NB4 (cell line): ENCODE measurements at regions not wholly inside any gene's neighbourhood (a gene's known extent, or its start where the extent isn't known, plus 50 kb on each side); places are given as distances from the start of the nearest gene placed in this dataset.

Source experiments
- DNase-seq: peaks from one replicate; pipeline ENCODE4 v3.0.0; 2010; ENCODE audit warnings: low read depth
- H3K4me3 ChIP-seq: one replicate; pipeline ENCODE4 v1.5.1; 2011; ENCODE audit warnings: mild to moderate bottlenecking, low read depth, low read length, moderate library complexity
- MYC ChIP-seq: IDR thresholded peaks from 2 replicates; pipeline ENCODE4 v1.6.1; 2011; ENCODE audit warnings: low read depth, low read length
- POLR2A ChIP-seq: IDR thresholded peaks from 2 replicates; pipeline ENCODE4 v1.6.1; 2011; ENCODE audit warnings: mild to moderate bottlenecking; ENCODE audit not compliant: insufficient read length; ENCODE audit errors: extremely low read depth
- TF ChIP-seq, protein P1 (sequence below): IDR thresholded peaks from 2 replicates; pipeline ENCODE4 v1.6.1; 2011; ENCODE audit warnings: low read depth, low read length
- TF ChIP-seq, protein P2 (sequence below): IDR thresholded peaks from one replicate; pipeline ENCODE4 v1.5.1; 2012; ENCODE audit warnings: low read depth, low read length

DNA sequence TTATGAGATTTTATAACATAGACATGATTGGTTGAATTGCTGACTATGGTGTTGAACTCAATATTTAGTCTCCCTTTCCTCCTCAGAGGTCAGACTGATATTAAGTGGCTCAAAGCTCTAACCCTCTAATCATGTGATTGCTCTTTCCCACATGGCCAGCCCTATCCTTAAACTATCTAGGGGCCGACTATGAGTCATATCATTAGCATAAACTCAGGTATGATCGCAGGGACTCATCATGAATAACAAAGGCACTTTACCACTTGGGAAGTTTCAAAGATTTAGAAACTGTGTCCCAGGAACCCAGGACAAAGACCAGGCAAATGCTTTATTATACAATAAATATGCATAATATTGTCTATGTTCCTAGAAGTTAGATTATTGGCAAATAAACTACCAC, 894.6 kb upstream of the NEGR1 start:
- no peak for TF ChIP-seq MYC
- TF ChIP-seq, protein P1, sequence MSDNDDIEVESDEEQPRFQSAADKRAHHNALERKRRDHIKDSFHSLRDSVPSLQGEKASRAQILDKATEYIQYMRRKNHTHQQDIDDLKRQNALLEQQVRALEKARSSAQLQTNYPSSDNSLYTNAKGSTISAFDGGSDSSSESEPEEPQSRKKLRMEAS = no peak
- no peak for TF ChIP-seq POLR2A
- TF ChIP-seq, protein P2, sequence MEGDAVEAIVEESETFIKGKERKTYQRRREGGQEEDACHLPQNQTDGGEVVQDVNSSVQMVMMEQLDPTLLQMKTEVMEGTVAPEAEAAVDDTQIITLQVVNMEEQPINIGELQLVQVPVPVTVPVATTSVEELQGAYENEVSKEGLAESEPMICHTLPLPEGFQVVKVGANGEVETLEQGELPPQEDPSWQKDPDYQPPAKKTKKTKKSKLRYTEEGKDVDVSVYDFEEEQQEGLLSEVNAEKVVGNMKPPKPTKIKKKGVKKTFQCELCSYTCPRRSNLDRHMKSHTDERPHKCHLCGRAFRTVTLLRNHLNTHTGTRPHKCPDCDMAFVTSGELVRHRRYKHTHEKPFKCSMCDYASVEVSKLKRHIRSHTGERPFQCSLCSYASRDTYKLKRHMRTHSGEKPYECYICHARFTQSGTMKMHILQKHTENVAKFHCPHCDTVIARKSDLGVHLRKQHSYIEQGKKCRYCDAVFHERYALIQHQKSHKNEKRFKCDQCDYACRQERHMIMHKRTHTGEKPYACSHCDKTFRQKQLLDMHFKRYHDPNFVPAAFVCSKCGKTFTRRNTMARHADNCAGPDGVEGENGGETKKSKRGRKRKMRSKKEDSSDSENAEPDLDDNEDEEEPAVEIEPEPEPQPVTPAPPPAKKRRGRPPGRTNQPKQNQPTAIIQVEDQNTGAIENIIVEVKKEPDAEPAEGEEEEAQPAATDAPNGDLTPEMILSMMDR = no peak
- H3K4me3 ChIP-seq = no peak overlapping the region
- DNase-seq = no peak

DNA sequence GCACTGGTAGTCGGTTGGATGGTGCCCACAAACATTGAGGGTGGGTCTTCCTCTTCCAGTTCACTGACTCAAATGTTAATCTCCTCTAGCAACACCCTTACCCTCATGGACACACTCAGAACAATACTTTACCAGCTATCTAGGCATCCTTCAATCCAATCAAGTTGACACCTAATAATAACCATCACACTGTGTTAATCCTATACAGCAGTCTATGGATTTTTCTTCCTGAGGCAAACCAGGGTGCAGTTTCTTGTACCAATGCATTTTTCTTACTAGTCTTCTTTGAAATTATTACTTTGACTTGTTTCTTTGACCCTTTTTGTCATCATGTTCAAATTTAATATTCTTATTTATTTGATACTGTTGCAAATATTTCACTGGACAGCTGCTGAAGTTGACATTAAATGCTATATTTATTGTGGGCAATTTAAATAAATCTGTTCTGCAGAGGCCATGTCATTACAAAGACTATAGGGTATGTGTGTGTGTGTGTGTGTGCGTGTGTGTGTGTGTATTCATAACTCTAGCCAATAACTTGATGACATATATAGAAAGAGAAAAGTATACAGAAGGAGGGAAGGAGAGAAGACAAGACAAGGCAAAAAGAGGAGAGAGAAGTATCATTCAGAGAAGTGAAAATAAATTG, 884.8 kb upstream of the NEGR1 start:
- no peak overlapping the region for H3K4me3 ChIP-seq
- no peak for DNase-seq
- TF ChIP-seq, protein P1 = no peak
- TF ChIP-seq, protein P2 = no peak
- TF ChIP-seq MYC (no peak), POLR2A (no peak)

DNA sequence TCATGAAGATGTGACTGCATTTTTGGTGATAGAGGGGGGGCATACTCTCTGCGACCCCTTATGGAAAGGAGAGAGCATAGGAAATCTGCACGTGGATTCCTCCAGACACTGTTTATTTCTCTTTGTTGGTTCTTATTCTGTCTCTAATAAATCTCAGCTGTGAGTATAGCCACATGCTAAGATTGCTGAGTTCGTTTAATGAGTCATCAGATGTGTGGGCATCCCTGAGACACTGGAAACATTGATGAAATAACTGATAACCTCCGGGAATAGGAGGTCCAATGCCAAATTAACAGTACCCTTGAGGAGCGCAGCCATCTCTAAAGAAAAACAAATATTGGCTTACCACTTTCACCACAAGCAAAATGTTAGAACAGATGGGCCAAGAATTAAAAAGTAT, 880.2 kb upstream of the NEGR1 start:
- no peak for DNase-seq
- TF ChIP-seq, protein P1 = no peak
- no peak for TF ChIP-seq POLR2A
- no peak for TF ChIP-seq MYC
- TF ChIP-seq, protein P2 = no peak
- H3K4me3 ChIP-seq = no peak overlapping the region

DNA sequence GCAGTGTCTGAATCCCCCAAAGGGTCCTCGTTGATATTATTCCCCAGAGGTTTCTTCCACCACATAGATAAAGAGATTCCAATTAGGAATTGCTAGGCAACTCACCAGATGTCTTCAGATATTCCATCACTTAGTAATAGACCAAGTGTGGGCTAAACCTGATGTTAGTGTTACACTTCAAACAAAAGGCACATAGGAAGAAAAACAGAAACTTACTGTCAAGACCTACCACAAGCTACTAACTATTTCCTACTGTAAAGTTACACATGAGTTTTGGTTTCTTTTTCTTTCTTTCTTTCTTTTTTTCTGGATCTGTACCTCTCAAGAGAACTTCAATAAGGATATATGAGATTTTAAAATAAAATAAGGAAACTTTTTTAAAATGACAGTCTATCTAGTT, 879.1 kb upstream of the NEGR1 start:
- no peak for DNase-seq
- no peak for TF ChIP-seq POLR2A
- TF ChIP-seq, protein P2 = no peak
- TF ChIP-seq, protein P1 = no peak
- TF ChIP-seq MYC = no peak
- H3K4me3 ChIP-seq = no peak overlapping the region

DNA sequence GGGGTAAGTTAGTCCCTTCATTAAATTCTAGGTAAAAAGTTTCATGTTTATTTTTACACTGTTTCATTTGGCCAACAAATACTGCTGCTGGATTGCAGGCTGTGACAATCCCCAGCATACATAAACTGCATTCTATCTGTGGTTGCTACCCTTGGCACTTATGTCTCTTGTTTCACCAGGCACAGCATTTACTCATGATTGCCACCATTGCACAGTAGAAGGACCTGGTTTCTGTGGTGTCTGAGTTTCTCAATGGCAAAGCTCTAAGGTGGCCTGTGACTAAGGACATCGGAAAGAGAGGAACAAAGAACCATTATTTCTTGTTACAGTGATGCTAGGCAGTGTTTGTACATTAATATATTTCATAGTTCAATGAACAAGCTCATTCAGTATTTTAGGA, 878.4 kb upstream of the NEGR1 start:
- TF ChIP-seq POLR2A = no peak
- TF ChIP-seq, protein P1 = no peak
- DNase-seq = no peak
- H3K4me3 ChIP-seq = no peak overlapping the region

DNA sequence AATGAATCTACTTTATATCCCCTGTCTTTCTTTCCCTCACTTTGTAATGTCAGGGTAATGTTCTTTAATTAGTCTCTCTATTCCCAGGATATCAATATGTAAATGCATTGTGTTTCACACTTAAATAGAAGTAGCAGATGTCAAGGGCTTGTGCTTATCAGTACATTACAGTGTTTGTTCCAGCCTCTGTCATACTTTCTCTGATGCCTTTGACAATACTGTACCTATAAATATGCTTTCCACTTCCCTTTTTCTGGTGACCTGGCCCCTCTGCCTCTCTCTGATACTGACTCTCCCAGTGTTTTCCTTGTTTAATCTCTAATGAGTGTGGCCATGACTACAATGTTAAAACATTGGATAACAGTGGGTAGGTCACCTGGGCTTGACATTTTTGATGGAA, 862.0 kb upstream of the NEGR1 start:
- TF ChIP-seq, protein P1 = no peak
- TF ChIP-seq POLR2A (no peak), MYC (no peak)
- TF ChIP-seq, protein P2 = no peak
- DNase-seq = no peak
- H3K4me3 ChIP-seq = no peak overlapping the region
